Loucy (cell line): ENCODE measurements at regions not wholly inside any gene's neighbourhood (a gene's known extent, or its start where the extent isn't known, plus 50 kb on each side); places are given as distances from the start of the nearest gene placed in this dataset.

Experiments
- CTCF ChIP-seq: fragments of 200-600 bp; sonication (generic); conservative IDR thresholded peaks from 2 replicates; pipeline ENCODE4 v1.5.1; 2014; ENCODE audit warnings: mild to moderate bottlenecking, antibody characterized with exemption, low read length
- EZH2phosphoT487 ChIP-seq: fragments of 200-600 bp; IDR thresholded peaks from 2 replicates; pipeline ENCODE4 v1.6.1; 2018; ENCODE audit warnings: antibody characterized with exemption, mild to moderate bottlenecking, moderate library complexity, borderline replicate concordance

- TF ChIP-seq CTCF (no peak), EZH2phosphoT487 (no peak)
Observed at GRCh38 chr10:128697437-128697836, 571.2 kb upstream of the MKI67 start.
